Astrocyte (in vitro differentiated cells and primary cell): ENCODE measurements at regions not wholly inside any gene's neighbourhood (a gene's known extent, or its start where the extent isn't known, plus 50 kb on each side); places are given as distances from the start of the nearest gene placed in this dataset.

Source experiments
- DNase-seq: peaks from one replicate; pipeline ENCODE4 v3.0.0-alpha.2; 2010; ENCODE audit warnings: low read depth
- FAIRE-seq: peaks from 2 replicates; lab custom pipeline; 2011; peaks lifted over from hg19 to GRCh38; lab: Jason Lieb, UNC
- H2AFZ ChIP-seq: 2 replicates; pipeline ENCODE4 v1.6.0; 2012; ENCODE audit warnings: low read depth, low read length, inconsistent platforms
- H3K27ac ChIP-seq: 2 replicates; pipeline ENCODE4 v1.5.1; 2011; ENCODE audit warnings: low read depth, low read length, inconsistent platforms
- H3K27me3 ChIP-seq: 2 replicates; pipeline ENCODE4 v1.6.0; 2011; ENCODE audit warnings: low read length, inconsistent platforms; ENCODE audit not compliant: insufficient read depth
- H3K36me3 ChIP-seq: 2 replicates; pipeline ENCODE4 v1.5.1; 2011; ENCODE audit warnings: low read length, inconsistent platforms; ENCODE audit not compliant: insufficient read depth
- H3K4me1 ChIP-seq: 2 replicates; pipeline ENCODE4 v1.5.1; 2011; ENCODE audit warnings: low read length, inconsistent platforms; ENCODE audit not compliant: insufficient read depth
- H3K4me2 ChIP-seq: 2 replicates; pipeline ENCODE4 v1.6.0; 2012; ENCODE audit warnings: low read length, inconsistent platforms
- H3K4me3 ChIP-seq: 2 replicates; pipeline ENCODE4 v1.5.1; 2011; ENCODE audit warnings: low read depth, mild to moderate bottlenecking, low read length, inconsistent platforms; ENCODE audit not compliant: insufficient read depth
- H3K79me2 ChIP-seq: 2 replicates; pipeline ENCODE4 v1.6.0; 2012; ENCODE audit warnings: mild to moderate bottlenecking, low read length, inconsistent platforms; ENCODE audit not compliant: insufficient read depth
- H3K9ac ChIP-seq: 2 replicates; pipeline ENCODE4 v1.6.0; 2012; ENCODE audit warnings: mild to moderate bottlenecking, low read length, inconsistent platforms
- H3K9me3 ChIP-seq: 2 replicates; pipeline ENCODE4 v1.5.1; 2012; ENCODE audit warnings: low read depth, mild to moderate bottlenecking, low read length, inconsistent platforms; ENCODE audit not compliant: insufficient read depth
- H4K20me1 ChIP-seq: 2 replicates; pipeline ENCODE4 v1.6.0; 2012; ENCODE audit warnings: low read length, inconsistent platforms; ENCODE audit not compliant: insufficient read depth
- H3K27ac Mint-ChIP-seq: one replicate; pipeline ENCODE4 v1.8.0; 2021; ENCODE audit warnings: mild to moderate bottlenecking, mixed read lengths; ENCODE audit not compliant: unreplicated experiment
- H3K27me3 Mint-ChIP-seq: one replicate; pipeline ENCODE4 v1.8.0; 2021; ENCODE audit warnings: low read depth, mixed read lengths; ENCODE audit not compliant: unreplicated experiment
- H3K36me3 Mint-ChIP-seq: one replicate; pipeline ENCODE4 v1.8.0; 2021; ENCODE audit warnings: low read depth, mixed read lengths; ENCODE audit not compliant: unreplicated experiment
- H3K4me1 Mint-ChIP-seq: one replicate; pipeline ENCODE4 v1.8.0; 2021; ENCODE audit warnings: low read depth, mixed read lengths; ENCODE audit not compliant: unreplicated experiment
- H3K4me3 Mint-ChIP-seq: one replicate; pipeline ENCODE4 v1.8.0; 2021; ENCODE audit warnings: mild to moderate bottlenecking, moderate library complexity, mixed read lengths; ENCODE audit not compliant: unreplicated experiment
- H3K9me3 Mint-ChIP-seq: one replicate; pipeline ENCODE4 v1.8.0; 2021; ENCODE audit warnings: mild to moderate bottlenecking, mixed read lengths; ENCODE audit not compliant: unreplicated experiment
- EZH2 ChIP-seq: IDR thresholded peaks from 2 replicates; pipeline ENCODE4 v1.6.1; 2012; ENCODE audit warnings: mild to moderate bottlenecking, low read length, inconsistent platforms; ENCODE audit not compliant: insufficient read depth
- TF ChIP-seq, protein P1 (sequence below): IDR thresholded peaks from 2 replicates; pipeline ENCODE4 v1.5.1; 2011; ENCODE audit warnings: low read depth, mild to moderate bottlenecking, inconsistent platforms, low read length, moderate library complexity; ENCODE audit not compliant: insufficient read depth

DNA sequence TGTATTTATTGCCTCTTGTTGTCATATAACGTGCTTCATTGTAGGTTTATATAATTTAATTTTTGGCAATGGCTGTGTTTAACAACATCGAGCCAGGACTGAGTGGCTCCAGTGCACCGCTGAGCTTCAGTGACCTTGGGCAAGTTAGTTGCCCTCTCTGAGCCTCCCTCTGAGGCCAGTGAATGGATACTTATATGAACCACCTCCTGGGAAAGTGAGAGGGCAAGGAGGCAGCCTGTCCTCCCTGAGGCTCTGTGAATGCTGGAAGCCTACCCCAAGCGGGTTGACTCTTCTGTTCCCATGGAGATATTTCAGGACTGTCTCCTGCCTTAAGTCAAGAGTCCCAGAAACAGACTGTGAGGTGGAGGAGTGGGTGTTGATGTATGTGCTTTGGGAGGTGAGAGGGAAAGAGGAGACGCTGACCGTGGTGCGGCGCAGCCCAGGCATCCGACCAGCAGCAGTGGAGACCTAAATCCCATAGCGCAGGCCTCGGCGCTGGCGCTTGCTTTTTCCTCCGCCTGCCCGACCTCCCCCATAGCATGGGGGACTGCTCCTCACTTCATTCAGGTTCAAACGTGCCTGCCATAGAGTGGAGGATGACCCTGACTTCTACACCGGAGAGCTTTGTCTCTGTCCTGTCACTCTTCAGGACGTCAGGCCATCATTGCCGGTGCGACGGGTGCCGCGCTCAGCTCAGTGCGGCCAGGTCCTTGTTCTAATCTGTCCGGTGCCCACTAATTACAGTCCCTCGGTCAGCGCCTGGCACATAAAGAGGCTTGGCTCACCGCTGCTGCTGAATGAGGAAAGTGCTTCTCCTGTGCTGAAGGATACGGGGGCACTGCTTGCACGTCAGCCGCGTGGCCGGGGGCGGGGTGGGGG is 167.3 kb upstream of the HS6ST1 start:
- H3K27ac Mint-ChIP-seq: no peak overlapping the region
- DNase-seq (no peak), FAIRE-seq (no peak)

DNA sequence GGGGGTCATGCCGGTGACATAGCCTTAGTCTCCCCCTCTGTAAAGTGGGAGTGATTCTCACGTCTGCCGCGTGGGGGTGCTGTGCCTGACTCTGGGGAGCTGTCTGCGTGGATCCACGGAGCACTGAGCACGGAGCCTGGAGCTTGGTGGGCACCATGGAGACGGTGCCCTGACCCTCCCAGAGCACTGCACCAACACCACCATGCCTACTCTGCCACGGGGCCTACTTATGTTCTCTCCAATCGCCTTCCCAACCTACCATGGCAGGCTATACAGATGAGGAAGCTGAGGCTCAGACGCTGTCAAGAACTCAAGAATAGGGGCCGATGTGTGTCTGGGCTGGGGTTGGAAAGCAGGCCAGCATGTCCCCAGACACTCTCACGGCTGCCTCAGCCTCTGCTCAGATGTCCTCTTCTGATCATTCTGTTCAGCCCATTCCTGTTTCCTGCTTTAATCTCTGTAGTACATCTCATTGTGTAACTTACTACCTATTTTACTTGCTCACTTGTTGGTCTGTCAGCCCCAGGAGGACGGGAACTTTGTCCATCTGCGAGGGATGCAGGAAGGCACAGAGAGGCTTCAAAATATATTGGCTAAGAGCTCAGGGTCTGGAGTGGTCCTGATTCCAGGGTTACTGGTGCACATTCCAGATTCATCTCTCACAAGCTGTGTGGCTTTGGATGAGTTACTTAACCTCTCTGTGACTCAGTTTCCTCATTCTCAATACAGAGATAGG is 168.1 kb upstream of the HS6ST1 start:
- FAIRE-seq: no peak
- H3K27ac Mint-ChIP-seq: no peak overlapping the region
- Histone ChIP-seq H3K79me2 (no peaks in the 10 kb centered on the region), H3K9me3 (no peaks in the 10 kb centered on the region), H4K20me1 (no peaks in the 10 kb centered on the region), H2AFZ (no peak overlapping the region), H3K4me3 (no peak overlapping the region), H3K9ac (no peak overlapping the region), H3K4me2 (no peak overlapping the region), H3K36me3 (no peaks in the 10 kb centered on the region), H3K27ac (no peak overlapping the region), H3K27me3 (no peaks in the 10 kb centered on the region), H3K4me1 (no peaks in the 10 kb centered on the region)
- H3K4me1 Mint-ChIP-seq: peaks cover 32% of the 10 kb centered on the region
- no peaks in the 10 kb centered on the region for H3K36me3 Mint-ChIP-seq
- TF ChIP-seq EZH2: no peak
- TF ChIP-seq, protein P1, sequence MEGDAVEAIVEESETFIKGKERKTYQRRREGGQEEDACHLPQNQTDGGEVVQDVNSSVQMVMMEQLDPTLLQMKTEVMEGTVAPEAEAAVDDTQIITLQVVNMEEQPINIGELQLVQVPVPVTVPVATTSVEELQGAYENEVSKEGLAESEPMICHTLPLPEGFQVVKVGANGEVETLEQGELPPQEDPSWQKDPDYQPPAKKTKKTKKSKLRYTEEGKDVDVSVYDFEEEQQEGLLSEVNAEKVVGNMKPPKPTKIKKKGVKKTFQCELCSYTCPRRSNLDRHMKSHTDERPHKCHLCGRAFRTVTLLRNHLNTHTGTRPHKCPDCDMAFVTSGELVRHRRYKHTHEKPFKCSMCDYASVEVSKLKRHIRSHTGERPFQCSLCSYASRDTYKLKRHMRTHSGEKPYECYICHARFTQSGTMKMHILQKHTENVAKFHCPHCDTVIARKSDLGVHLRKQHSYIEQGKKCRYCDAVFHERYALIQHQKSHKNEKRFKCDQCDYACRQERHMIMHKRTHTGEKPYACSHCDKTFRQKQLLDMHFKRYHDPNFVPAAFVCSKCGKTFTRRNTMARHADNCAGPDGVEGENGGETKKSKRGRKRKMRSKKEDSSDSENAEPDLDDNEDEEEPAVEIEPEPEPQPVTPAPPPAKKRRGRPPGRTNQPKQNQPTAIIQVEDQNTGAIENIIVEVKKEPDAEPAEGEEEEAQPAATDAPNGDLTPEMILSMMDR: no peak
- H3K9me3 Mint-ChIP-seq: no peaks in the 10 kb centered on the region
- H3K27me3 Mint-ChIP-seq: peaks cover 8% of the 10 kb centered on the region
- no peak overlapping the region for H3K4me3 Mint-ChIP-seq
- no peak for DNase-seq

More for the DNA sequence above, 167.3 kb upstream of the HS6ST1 start:
- peaks cover 26% of the 10 kb centered on the region for H3K4me1 Mint-ChIP-seq
- Histone ChIP-seq H3K9me3 (no peaks in the 10 kb centered on the region), H2AFZ (no peak overlapping the region), H3K4me3 (no peak overlapping the region), H3K9ac (no peak overlapping the region), H3K27me3 (no peaks in the 10 kb centered on the region), H3K4me2 (no peak overlapping the region), H3K36me3 (no peaks in the 10 kb centered on the region), H4K20me1 (no peaks in the 10 kb centered on the region), H3K4me1 (no peaks in the 10 kb centered on the region), H3K27ac (no peak overlapping the region), H3K79me2 (no peaks in the 10 kb centered on the region)
- peaks cover 2% of the 10 kb centered on the region for H3K27me3 Mint-ChIP-seq
- no peaks in the 10 kb centered on the region for H3K9me3 Mint-ChIP-seq
- H3K4me3 Mint-ChIP-seq: no peak overlapping the region
- TF ChIP-seq, protein P1: no peak
- TF ChIP-seq EZH2: no peak
- H3K36me3 Mint-ChIP-seq: no peaks in the 10 kb centered on the region
